ENCODE measurements at regions not wholly inside any gene's neighbourhood (a gene's known extent, or its start where the extent isn't known, plus 50 kb on each side); places are given as distances from the start of the nearest gene placed in this dataset.

DNA sequence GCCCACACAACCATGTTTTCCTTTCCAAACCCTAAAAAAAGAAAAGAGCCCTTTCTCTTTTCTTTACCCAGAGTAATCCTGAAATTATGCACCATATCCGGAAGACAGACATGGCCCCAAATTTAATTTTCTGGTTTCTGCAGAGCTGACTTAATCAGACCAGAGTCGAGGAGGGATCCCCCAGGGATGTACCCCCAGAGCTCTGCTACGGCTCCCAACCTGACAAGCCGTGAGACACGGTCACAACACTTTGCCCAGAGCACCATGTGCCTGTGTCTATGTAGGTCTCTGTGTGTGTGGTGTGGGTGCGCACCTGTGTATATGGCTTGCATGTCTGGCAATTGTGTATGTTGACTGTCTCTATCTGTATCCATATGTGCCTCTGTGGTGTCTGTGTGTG, 77.6 kb upstream of the CLMN start:
- no peaks in the 10 kb centered on the region for H3K9me3 Mint-ChIP-seq
- no peak overlapping the region for H3K4me3 Mint-ChIP-seq
- TF ChIP-seq, protein P1, sequence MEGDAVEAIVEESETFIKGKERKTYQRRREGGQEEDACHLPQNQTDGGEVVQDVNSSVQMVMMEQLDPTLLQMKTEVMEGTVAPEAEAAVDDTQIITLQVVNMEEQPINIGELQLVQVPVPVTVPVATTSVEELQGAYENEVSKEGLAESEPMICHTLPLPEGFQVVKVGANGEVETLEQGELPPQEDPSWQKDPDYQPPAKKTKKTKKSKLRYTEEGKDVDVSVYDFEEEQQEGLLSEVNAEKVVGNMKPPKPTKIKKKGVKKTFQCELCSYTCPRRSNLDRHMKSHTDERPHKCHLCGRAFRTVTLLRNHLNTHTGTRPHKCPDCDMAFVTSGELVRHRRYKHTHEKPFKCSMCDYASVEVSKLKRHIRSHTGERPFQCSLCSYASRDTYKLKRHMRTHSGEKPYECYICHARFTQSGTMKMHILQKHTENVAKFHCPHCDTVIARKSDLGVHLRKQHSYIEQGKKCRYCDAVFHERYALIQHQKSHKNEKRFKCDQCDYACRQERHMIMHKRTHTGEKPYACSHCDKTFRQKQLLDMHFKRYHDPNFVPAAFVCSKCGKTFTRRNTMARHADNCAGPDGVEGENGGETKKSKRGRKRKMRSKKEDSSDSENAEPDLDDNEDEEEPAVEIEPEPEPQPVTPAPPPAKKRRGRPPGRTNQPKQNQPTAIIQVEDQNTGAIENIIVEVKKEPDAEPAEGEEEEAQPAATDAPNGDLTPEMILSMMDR (IDR thresholded peaks at IDR 0.05) = no peak
- ChIA-PET POLR2A (no interaction called here), CTCF (no interaction called here)
- Histone ChIP-seq H3K4me3 (ENCODE audit: low read length) (no peak overlapping the region), H3K36me3 (ENCODE audit: insufficient read depth, low read length) (no peaks in the 10 kb centered on the region), H3K27me3 (ENCODE audit: control insufficient read depth in 1 of 2, insufficient read depth in 2 of 2, low read length in 2 of 2) (no peaks in the 10 kb centered on the region), H3K27ac (ENCODE audit: low read depth in 1 of 2, low read length in 2 of 2) (no peak overlapping the region), H3K4me1 (ENCODE audit: insufficient read depth, low read length) (no peaks in the 10 kb centered on the region), H3K9me3 (ENCODE audit: control insufficient read depth in 1 of 2, insufficient read depth in 1 of 2, low read length in 2 of 2) (peaks cover 0 to 4% of the 10 kb centered on the region in 2 experiments)
- H3K36me3 Mint-ChIP-seq (ENCODE audit: low read depth) = no peaks in the 10 kb centered on the region
- no peak overlapping the region for H3K27ac Mint-ChIP-seq
- intact Hi-C loops (cut with DNase I, micrococcal nuclease) = no loop called here
- DNase-seq (no peak), ATAC-seq (ENCODE audit: poor library complexity) (no peak)
- no peaks in the 10 kb centered on the region for H3K27me3 Mint-ChIP-seq
- no peaks in the 10 kb centered on the region for H3K4me1 Mint-ChIP-seq (ENCODE audit: low read depth)

DNA sequence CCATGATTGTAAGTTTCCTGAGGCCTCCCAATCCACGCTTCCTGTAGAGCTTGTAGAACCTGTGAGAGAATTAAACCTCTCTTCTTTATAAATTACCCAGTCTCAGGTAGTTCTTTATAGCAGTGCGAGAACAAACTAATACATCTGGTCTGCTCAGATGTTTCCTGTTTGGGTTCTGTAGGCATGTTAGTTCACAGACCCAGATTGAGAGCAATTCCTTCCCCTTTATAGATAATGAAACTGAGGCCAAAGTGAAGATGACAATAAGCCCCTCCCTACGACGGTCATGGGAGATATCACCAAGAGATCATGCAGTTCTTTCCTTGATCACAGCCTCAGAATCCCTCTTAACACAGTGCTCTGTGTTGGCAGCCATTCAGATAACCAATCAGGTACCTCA, 76.5 kb upstream of the CLMN start:
- Histone ChIP-seq H3K27ac (ENCODE audit: low read depth in 1 of 2, low read length in 2 of 2) (no peak overlapping the region), H3K36me3 (ENCODE audit: insufficient read depth, low read length) (no peaks in the 10 kb centered on the region), H3K4me3 (ENCODE audit: low read length) (no peak overlapping the region), H3K4me1 (ENCODE audit: insufficient read depth, low read length) (no peaks in the 10 kb centered on the region), H3K9me3 (ENCODE audit: control insufficient read depth in 1 of 2, insufficient read depth in 1 of 2, low read length in 2 of 2) (peaks cover 0 to 4% of the 10 kb centered on the region in 2 experiments), H3K27me3 (ENCODE audit: control insufficient read depth in 1 of 2, insufficient read depth in 2 of 2, low read length in 2 of 2) (no peaks in the 10 kb centered on the region)
- ChIA-PET CTCF (interaction anchor here (0.6 kb wide), 1 partner anchor 407 kb away, joined by 3 read pairs; no protein-coding TSS in a partner anchor), POLR2A (no interaction called here)
- Mint-ChIP-seq H3K27ac (no peak overlapping the region), H3K27me3 (no peaks in the 10 kb centered on the region), H3K9me3 (no peaks in the 10 kb centered on the region), H3K36me3 (ENCODE audit: low read depth) (no peaks in the 10 kb centered on the region), H3K4me3 (no peak overlapping the region), H3K4me1 (ENCODE audit: low read depth) (no peaks in the 10 kb centered on the region)
- intact Hi-C loops (cut with DNase I, micrococcal nuclease) = no loop called here
- TF ChIP-seq, protein P1 (IDR thresholded peaks at IDR 0.05) = no peak
- ATAC-seq (ENCODE audit: poor library complexity) = no peak
- DNase-seq = no peak

DNA sequence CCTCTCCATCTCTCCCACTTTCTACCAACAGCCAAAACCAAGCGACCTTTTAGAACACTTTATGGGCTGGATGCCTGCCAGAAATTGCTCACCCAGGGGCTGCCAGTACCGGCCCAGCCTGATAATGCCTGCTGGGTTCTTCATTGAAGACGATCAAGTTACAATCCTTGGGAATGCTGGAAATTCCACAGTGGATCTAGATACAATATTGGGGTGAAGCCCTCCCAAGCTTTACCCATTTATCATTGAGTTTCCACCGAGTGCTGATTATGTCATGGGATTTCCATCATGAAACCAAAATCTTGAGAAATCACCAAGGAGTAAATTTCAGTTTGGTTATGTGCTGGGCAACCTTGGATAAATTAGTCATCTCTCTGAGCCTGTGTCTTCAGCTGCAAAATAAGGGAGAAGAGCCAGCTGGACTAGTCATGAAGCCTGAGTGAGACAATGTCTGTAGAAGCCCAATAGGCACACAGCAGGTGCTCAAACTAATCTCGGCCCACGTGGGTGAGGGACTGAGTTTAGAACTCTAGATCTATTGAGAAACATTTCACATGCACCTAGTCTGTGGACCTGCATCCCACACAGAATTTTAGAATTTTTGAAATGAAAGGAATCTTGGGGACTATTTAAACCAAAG, 75.5 kb upstream of the CLMN start:
- ATAC-seq (ENCODE audit: poor library complexity) (no peak), DNase-seq (no peak)
- intact Hi-C loops (cut with DNase I, micrococcal nuclease) = no loop called here
- no peaks in the 10 kb centered on the region for H3K36me3 Mint-ChIP-seq (ENCODE audit: low read depth)
- H3K27ac Mint-ChIP-seq = no peak overlapping the region
- ChIA-PET POLR2A (no interaction called here), CTCF (interaction anchor here (0.6 kb wide), 1 partner anchor 408 kb away, joined by 3 read pairs; no protein-coding TSS in a partner anchor)
- Histone ChIP-seq H3K36me3 (ENCODE audit: insufficient read depth, low read length) (no peaks in the 10 kb centered on the region), H3K9me3 (ENCODE audit: control insufficient read depth in 1 of 2, insufficient read depth in 1 of 2, low read length in 2 of 2) (peaks cover 0 to 4% of the 10 kb centered on the region in 2 experiments), H3K4me1 (ENCODE audit: insufficient read depth, low read length) (no peaks in the 10 kb centered on the region), H3K27me3 (ENCODE audit: control insufficient read depth in 1 of 2, insufficient read depth in 2 of 2, low read length in 2 of 2) (no peaks in the 10 kb centered on the region), H3K27ac (ENCODE audit: low read depth in 1 of 2, low read length in 2 of 2) (no peak overlapping the region), H3K4me3 (ENCODE audit: low read length) (no peak overlapping the region)
- TF ChIP-seq, protein P1 (IDR thresholded peaks at IDR 0.05) = no peak
- no peaks in the 10 kb centered on the region for H3K27me3 Mint-ChIP-seq
- no peaks in the 10 kb centered on the region for H3K4me1 Mint-ChIP-seq (ENCODE audit: low read depth)
- no peaks in the 10 kb centered on the region for H3K9me3 Mint-ChIP-seq
- H3K4me3 Mint-ChIP-seq = no peak overlapping the region

All from CD4-positive, alpha-beta T cell (primary cell).